Osteoblast (primary cell): ENCODE measurements at regions not wholly inside any gene's neighbourhood (a gene's known extent, or its start where the extent isn't known, plus 50 kb on each side); places are given as distances from the start of the nearest gene placed in this dataset.

Experiments used
- DNase-seq: peaks from one replicate; pipeline ENCODE4 v3.0.0; 2011; ENCODE audit warnings: low spot score, mixed read lengths; ENCODE audit not compliant: insufficient read length; ENCODE audit errors: missing footprints
- H2AFZ ChIP-seq: 2 replicates; pipeline ENCODE4 v1.6.0; 2011; ENCODE audit warnings: mild to moderate bottlenecking, low read length
- H3K27ac ChIP-seq: 2 replicates; pipeline ENCODE4 v1.5.1; 2011; ENCODE audit warnings: mild to moderate bottlenecking, low read depth, low read length, moderate library complexity
- H3K27me3 ChIP-seq: 2 replicates; pipeline ENCODE4 v1.6.0; 2012; ENCODE audit warnings: mild to moderate bottlenecking, control low read depth, inconsistent platforms, low read length, moderate library complexity; ENCODE audit not compliant: insufficient read depth
- H3K36me3 ChIP-seq: 2 replicates; pipeline ENCODE4 v1.5.1; 2011; ENCODE audit warnings: mild to moderate bottlenecking, low read length, control low read depth, moderate library complexity; ENCODE audit not compliant: insufficient read depth
- H3K4me1 ChIP-seq: 2 replicates; pipeline ENCODE4 v1.5.1; 2011; ENCODE audit warnings: mild to moderate bottlenecking, low read length, control low read depth, moderate library complexity; ENCODE audit not compliant: insufficient read depth
- H3K4me2 ChIP-seq: 2 replicates; pipeline ENCODE4 v1.6.0; 2011; ENCODE audit warnings: mild to moderate bottlenecking, low read length; ENCODE audit not compliant: insufficient read depth
- H3K4me3 ChIP-seq: fragments of 200-600 bp; sonication (generic); 3 replicates; pipeline ENCODE4 v1.5.1; 2012; ENCODE audit warnings: mild to moderate bottlenecking, low read length, inconsistent platforms; ENCODE audit not compliant: insufficient read depth
- H3K79me2 ChIP-seq: 2 replicates; pipeline ENCODE4 v1.6.0; 2012; ENCODE audit warnings: mild to moderate bottlenecking, low read length, control low read depth, inconsistent platforms; ENCODE audit not compliant: insufficient read depth
- H3K9me3 ChIP-seq: 2 replicates; pipeline ENCODE4 v1.5.1; 2011; ENCODE audit warnings: low read depth, low read length, control low read depth
- H4K20me1 ChIP-seq: 2 replicates; pipeline ENCODE4 v1.6.0; 2012; ENCODE audit warnings: mild to moderate bottlenecking, low read length, control low read depth; ENCODE audit not compliant: insufficient read depth
- TF ChIP-seq, protein P1 (sequence below): IDR thresholded peaks from 2 replicates; pipeline ENCODE4 v1.5.1; 2011; ENCODE audit warnings: mild to moderate bottlenecking, low read depth, low read length, moderate library complexity; ENCODE audit errors: extremely low read depth

DNA sequence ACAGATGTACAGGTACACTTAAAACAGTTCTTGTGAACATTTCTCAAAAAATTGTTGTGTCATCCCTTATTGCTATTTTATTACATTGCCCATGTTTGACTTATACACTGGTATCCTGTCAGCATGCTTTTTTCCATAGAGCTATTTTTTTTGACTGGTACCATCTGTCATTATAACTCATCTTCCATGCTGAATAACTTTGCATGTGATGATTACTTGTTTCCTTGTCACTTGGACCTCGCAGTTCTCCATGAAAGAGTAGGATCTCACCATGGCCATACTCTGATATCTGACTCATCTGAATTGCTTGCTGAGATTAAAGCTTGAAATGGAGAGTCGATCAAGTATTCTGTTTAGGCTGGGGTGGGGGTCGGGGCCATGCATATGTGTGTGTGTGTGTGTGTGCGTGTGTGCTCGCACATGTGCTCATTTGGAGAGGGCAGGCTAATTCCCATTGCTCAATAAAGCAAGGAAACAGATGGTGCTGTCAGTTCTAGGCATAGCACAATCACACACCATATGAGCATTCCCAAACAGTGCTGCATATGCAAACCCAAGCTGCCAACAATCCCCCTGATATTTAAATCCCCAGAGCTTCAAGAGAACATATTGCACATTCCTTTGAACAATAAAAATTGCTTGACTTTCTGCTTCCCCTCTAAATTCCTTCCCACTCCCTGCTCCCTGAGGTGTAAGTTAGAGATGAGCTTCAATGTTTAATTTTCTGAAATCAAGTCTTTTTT is 62.9 kb downstream of the NHLRC3 start:
- H2AFZ ChIP-seq, result no peak overlapping the region

DNA sequence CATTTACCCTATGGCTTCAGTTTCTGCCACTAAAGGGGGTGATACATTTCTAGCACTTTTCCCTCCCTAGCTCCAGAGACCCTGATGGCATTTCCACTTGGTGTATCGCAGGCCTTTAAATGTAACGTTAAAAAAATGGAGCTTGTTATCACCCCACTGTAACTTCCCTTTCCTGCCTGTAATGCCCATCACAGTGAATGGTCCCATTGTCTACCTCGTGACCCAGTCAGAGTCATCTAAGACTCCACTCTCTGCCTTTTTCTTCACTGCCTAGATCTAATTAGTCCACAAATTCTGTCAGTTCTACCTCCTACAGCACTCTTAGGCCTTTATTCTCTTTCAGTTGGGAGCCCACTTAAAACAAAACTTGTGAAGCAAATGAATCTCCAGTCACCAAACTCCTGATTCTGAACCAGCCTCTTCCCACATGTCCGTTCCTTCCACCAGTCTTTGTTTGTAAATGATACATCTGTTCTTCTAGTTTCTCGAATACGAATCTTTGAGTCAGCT is 64.8 kb downstream of the NHLRC3 start:
- TF ChIP-seq, protein P1, sequence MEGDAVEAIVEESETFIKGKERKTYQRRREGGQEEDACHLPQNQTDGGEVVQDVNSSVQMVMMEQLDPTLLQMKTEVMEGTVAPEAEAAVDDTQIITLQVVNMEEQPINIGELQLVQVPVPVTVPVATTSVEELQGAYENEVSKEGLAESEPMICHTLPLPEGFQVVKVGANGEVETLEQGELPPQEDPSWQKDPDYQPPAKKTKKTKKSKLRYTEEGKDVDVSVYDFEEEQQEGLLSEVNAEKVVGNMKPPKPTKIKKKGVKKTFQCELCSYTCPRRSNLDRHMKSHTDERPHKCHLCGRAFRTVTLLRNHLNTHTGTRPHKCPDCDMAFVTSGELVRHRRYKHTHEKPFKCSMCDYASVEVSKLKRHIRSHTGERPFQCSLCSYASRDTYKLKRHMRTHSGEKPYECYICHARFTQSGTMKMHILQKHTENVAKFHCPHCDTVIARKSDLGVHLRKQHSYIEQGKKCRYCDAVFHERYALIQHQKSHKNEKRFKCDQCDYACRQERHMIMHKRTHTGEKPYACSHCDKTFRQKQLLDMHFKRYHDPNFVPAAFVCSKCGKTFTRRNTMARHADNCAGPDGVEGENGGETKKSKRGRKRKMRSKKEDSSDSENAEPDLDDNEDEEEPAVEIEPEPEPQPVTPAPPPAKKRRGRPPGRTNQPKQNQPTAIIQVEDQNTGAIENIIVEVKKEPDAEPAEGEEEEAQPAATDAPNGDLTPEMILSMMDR, result no peak
- H3K27me3 ChIP-seq, result peaks cover 9% of the 10 kb centered on the region

More for the DNA sequence above, 62.9 kb downstream of the NHLRC3 start:
- Histone ChIP-seq H3K4me1 (no peaks in the 10 kb centered on the region), H3K79me2 (no peaks in the 10 kb centered on the region), H3K4me3 (no peak overlapping the region), H3K36me3 (no peaks in the 10 kb centered on the region), H3K27ac (no peak overlapping the region), H3K27me3 (peaks cover under 1% of the 10 kb centered on the region), H3K9me3 (no peaks in the 10 kb centered on the region), H3K4me2 (no peak overlapping the region), H4K20me1 (no peaks in the 10 kb centered on the region)
- TF ChIP-seq, protein P1, result no peak
- no peak for DNase-seq

DNA sequence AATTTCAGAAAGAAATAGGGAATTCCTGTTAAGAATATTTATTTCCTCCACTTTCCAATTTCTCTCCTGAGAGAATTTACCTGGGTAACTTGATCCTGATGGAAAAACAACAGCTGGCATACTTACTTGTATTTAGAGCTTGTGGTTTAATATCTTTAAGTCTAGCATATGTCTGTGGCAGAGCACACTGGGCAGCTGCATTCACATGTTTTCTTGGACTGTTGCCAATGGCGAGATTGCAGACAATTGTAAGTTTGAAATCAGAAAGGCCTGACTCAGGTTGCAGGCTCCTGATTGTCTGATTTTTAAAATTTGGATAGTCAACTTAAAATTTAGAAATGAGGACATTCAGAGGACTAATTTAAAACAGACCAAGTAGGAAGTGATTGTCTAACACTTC is 66.9 kb downstream of the NHLRC3 start:
- no peaks in the 10 kb centered on the region for H3K4me1 ChIP-seq
- H3K27me3 ChIP-seq, result peaks cover 9% of the 10 kb centered on the region
- no peaks in the 10 kb centered on the region for H3K36me3 ChIP-seq
- no peak overlapping the region for H3K27ac ChIP-seq
- no peaks in the 10 kb centered on the region for H3K9me3 ChIP-seq
- no peak overlapping the region for H3K4me2 ChIP-seq
- no peaks in the 10 kb centered on the region for H3K79me2 ChIP-seq
- TF ChIP-seq, protein P1, result no peak
- no peak overlapping the region for H3K4me3 ChIP-seq
- DNase-seq, result no peak
- no peak overlapping the region for H2AFZ ChIP-seq
- H4K20me1 ChIP-seq, result no peaks in the 10 kb centered on the region

More for the DNA sequence above, 64.8 kb downstream of the NHLRC3 start:
- no peaks in the 10 kb centered on the region for H3K36me3 ChIP-seq
- no peak overlapping the region for H3K4me3 ChIP-seq
- H3K79me2 ChIP-seq, result no peaks in the 10 kb centered on the region
- H3K4me1 ChIP-seq, result no peaks in the 10 kb centered on the region
- H3K9me3 ChIP-seq, result no peaks in the 10 kb centered on the region
- no peak overlapping the region for H3K27ac ChIP-seq
- no peak for DNase-seq
- H4K20me1 ChIP-seq, result no peaks in the 10 kb centered on the region
- no peak overlapping the region for H2AFZ ChIP-seq
- H3K4me2 ChIP-seq, result no peak overlapping the region

DNA sequence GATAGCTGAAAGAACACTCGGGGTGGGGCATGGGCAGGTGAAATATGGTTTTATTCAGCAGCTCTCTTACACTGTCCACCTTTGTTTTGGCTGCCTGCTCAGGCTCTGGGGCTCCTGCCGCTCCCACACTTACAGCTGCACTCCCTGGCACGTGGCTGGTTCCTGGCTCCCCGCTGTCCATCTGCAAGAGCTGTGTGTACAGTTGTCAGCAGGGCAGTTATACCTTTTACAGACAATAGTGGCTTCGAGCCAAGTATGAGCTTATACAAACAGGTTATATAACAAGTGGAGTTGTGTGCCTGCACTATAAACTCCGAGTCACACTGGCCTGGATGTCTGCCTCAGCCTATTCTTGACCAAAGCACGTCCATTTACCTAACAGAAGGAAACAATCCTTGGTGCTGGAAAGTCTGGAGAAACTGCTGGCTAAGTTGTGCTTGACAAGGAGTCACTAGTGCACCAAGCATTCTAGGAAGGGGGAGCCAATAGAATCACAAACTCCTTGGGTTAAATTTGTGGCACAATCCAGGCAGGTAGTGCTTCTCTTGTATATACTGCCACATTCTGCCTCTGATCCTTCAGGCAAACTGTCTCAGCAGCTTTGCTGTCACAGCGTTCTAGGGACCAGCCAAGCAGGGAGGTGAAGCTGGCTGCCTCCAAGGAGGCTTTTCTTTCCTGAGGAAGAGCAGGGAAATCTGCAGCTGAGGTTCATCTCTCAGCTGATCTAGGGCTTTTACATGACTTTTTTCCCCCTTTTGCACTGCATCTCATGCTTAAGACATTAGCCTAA is 68.2 kb downstream of the NHLRC3 start:
- peaks cover 9% of the 10 kb centered on the region for H3K27me3 ChIP-seq
- H3K79me2 ChIP-seq, result no peaks in the 10 kb centered on the region
- no peaks in the 10 kb centered on the region for H3K4me1 ChIP-seq
- DNase-seq, result no peak
- H3K4me2 ChIP-seq, result no peak overlapping the region
- no peaks in the 10 kb centered on the region for H3K36me3 ChIP-seq
- H4K20me1 ChIP-seq, result no peaks in the 10 kb centered on the region
- no peak overlapping the region for H2AFZ ChIP-seq
- TF ChIP-seq, protein P1, result no peak
- H3K4me3 ChIP-seq, result no peak overlapping the region
- no peak overlapping the region for H3K27ac ChIP-seq
- H3K9me3 ChIP-seq, result no peaks in the 10 kb centered on the region
